ENCODE measurements at regions not wholly inside any gene's neighbourhood (a gene's known extent, or its start where the extent isn't known, plus 50 kb on each side); places are given as distances from the start of the nearest gene placed in this dataset.
A peak's percentile ranks its signal among the peaks of the same experiment; 100 is the strongest.

GRCh38 chr17:72511242-72511641, 390.4 kb downstream of the SOX9 start:
- DNase-seq = no peak

- DNase-seq = no peak
Measured at GRCh38 chr17:72511874-72512273, 391.1 kb downstream of the SOX9 start.

GRCh38 chr17:72512649-72513556, 392.1 kb downstream of the SOX9 start:
- DNase-seq = no peak

GRCh38 chr17:72514321-72514861, 393.6 kb downstream of the SOX9 start:
- no peak for DNase-seq

DNA sequence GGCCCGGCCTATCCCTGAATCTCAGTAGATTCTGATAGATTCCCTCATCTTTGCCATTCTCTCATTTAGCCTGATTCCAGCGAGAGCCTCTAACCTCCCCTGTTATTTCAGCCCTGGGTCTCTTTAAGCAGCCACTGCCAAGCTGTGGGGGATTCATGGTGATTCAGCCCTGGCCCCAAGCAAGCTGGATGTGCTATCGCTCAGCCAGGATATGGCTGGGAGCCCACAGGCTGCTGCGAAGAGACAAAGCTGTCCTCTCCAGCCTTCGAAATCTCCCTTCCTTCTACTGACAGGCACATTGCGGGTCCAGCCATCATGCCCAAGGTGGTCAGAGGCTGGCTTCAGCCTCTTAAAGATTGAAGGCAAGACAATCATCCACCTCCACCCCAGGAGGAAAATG, 394.1 kb downstream of the SOX9 start:
- peak; percentile 74 for DNase-seq

DNA sequence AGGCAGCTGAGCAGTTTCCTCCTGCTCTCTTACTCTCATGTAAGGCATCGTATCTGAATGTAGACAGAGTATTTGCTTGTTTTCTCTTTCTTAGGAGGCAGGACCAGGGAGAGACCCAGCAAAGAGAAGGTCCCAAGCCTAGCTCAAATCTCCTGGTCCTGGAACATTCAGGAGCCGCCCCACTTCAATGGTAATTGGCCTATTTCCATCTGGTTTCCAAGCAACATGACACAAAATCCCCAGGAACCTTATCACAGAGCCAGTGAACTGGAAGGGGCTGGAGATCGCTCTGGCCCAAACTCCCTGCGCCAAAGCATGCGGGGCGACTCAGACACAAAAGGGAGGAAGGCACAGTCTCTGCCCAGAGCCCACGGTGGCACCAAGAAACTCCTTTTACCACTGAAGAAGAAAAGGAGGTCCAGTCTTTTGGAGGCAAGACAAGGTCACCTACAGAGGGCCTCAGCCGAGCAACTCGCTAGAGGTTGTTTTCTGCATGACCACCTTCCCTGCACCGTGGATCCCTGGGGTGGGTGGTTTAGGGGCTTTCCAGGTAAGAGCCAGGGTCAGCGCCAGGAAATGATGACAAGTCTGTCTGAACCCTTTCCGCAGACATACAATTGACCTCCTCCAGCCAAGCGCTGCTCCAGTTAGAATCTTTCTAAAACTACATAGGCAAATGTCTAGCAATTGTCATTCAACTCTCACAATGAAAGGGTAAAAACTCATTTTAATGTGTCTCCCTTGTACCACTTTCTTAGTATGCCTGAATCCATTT, 394.7 kb downstream of the SOX9 start:
- peak; percentile 77 for DNase-seq

- DNase-seq = no peak
Measured at GRCh38 chr17:72516772-72517399, 396.1 kb downstream of the SOX9 start.

DNA sequence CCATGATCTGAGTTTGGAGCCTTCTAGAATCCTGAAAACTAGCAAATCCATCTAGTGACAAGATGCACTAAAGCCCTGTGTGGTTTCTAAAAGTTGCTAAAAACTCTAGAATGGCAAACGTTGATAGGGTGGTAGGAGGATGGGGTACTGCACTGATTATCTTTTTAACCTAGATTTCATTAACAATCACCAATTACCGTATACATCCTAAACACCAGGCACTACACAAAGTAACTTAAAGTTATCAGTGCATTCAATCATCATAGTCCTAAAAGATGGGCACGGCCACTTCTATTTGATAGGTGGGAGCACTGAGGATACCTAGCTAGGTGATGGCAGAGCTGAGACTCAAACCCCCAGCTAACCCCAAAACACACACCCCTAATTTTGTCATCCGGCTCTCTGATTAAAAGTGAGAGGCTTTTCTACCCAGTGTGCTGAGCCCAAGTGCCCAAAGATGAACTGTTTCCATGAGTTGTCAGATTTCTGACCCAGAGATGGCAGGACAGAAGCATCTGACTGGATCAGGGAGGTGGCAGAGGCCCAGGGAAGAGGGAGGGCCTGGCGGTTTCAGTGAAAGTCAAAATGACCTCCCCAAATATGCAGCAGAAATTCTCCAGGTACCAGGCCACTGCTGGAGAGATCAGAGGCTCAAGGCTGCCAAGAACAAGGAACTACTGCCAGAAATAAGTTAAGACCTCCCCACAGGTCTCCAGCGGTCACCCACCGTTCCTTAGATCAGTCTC, 396.8 kb downstream of the SOX9 start:
- DNase-seq = no peak

DNA sequence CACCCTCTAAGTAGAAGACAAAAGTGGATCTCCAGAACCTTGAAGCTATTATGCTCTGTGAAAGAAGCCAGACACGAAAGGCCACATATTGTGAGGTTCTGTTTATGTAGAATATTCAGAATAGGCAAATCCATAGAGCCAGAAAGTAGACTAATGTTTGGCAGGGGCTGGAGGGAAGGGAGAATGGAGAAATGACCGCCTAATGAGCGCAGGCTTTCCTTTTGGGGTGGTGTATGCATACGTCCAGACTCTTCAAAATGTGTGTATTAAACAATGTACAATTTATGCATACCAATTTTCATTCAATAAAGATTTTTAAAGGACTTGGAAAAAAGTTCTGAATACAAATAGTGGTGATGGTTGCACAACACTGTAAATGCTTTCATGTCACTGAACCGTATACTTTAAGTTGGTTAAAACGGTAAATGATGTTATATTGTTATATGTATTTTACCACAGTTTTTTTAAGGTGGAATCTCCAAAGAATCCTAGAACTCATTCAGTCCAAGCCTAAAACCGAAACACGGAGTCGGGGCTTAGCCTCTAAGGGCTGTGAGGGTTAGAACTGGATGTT, 397.4 kb downstream of the SOX9 start:
- DNase-seq = no peak

DNA sequence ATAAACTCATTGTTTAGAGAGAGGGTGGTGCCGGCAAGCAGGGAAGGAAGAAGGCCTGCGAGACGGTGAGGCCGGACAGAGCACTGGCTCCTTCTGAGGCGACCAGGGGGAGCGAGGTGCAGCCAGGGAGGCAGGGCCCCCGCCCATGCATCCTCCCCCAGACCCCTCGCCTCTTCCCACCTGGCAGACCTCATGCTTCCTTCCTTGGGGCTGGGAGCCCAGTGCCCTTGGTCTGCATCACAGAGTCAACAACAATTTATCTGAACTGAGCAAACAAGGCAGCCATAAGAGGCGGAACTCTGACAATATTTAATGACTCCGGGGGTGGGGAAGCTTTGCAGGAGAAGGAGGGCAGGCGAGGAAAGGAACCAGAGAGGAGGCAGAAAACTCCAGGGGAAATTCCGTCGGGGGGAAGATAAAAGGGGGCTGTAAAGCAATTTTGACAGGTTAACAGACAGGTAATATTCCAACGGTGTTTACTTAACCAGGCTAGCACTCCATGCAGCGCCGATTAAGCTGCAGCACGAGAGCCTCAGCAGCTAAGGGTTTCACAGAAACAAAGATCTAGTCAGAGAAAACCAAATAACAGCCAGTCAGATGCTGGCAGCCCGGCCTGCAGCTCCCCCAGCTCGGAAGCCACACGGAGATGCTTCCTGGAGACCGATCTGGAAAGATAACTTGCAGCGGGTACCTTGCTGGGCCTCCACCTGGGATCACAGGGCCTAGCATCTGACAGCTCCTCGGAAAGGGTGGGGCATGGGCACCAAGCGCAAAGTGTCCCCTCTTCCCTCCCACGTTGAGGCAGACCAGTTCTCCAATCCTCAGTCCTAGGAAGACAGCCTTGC, 398.2 kb downstream of the SOX9 start:
- no peak for DNase-seq

DNA sequence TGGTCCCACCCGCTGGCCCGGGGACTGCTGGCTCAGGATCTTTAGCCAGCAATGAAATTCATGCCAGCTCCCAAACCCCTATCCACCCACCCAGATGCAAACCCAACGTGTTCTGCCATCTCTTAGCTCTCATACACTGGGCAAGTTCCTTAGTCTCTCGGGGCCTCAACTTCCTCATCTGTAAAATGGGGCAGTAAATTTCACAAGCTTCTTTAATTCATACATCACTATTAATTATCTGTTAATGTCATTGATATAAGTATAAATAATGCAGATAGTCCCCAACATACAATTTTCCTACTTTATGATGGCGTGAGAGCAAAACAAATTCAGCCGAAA, 398.7 kb downstream of the SOX9 start:
- DNase-seq = no peak

- DNase-seq = no peak
Measured at GRCh38 chr17:72520665-72521303, 400.0 kb downstream of the SOX9 start.

DNA sequence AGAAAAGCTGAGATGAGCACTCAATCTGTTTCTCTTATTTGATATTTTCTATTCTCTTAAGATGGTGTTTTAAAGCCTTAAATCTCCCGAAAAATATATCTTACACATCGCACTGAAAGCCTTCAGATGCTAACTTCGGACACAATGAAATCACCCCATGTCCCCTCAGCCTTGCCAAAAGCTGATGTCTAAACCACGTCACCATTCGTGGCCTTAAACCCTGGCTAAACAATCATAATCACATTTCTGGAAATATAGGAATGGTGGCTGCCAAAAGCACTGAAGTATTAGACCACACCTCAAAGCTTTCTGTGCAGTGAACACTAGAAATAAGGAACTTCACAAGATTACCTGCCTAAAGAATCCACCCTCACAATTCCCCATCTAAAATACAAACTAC, 402.7 kb downstream of the SOX9 start:
- DNase-seq = no peak

GRCh38 chr17:72525225-72526015, 404.6 kb downstream of the SOX9 start:
- DNase-seq = no peak

- DNase-seq = no peak
Measured at GRCh38 chr17:72526769-72527168, 405.9 kb downstream of the SOX9 start.

DNA sequence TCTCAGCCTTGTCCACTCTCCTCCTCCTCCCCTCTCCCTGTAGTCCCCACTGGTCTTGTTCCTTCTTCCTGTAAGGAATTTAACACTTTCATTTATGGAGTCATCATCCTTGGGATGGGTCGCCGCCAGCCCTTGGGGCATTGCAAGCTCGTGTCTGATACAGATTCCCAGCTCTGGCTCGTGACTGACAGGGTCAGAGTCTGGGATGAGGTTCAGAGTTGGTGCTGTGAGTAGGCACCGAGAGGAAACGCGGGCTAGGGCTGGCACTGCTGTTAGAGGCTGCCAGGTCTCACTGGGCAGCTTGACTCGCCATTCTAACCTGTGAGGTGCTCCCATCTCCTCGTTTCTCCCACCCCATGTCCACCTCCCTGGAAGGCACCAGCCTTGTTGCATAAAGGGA, 407.0 kb downstream of the SOX9 start:
- no peak for DNase-seq

GRCh38 chr17:72528683-72529082, 407.9 kb downstream of the SOX9 start:
- DNase-seq = no peak

DNA sequence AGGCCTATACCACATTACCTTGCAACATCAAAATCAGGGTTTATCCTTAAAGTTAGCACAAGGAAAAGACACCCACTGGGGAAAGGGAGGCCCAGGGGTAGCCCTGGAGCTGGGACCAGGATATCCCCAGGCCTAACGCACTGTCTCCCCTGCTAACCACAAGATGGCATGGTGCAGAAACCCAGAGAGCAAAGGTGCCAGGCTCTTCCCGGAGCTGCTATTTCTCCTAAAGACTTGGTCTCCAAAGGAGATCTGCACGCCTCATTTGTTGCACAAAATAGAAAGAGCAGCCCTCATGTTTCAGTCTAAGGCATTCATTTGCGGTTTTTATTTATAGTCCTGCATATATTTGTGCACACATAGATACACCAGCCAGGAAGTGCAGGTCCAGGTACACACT, 408.6 kb downstream of the SOX9 start:
- peak; percentile 27 for DNase-seq

GRCh38 chr17:72530454-72530853, 409.6 kb downstream of the SOX9 start:
- DNase-seq = no peak

DNA sequence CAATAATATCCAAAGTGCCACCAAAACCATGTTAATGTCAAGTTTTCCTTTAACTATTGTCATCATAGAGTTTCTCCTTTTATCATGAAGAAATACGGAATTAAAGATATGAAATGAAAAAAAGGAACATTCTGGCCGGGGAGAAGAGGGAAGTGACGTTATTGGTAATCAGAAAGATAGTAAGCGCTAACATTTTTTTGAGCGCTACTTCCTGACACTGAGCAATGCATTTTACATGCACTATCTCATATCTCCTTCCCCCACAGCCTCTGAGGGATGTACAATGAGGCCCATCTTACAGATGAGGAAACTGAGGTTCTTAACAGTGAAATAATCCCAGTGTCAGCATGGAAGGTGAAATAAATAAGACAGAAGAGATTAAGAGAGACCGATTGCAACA, 410.9 kb downstream of the SOX9 start:
- no peak for DNase-seq

Measured in NCI-H446 treated with DMSO at 0.1 percent for 48 hours (cell line).